ENCODE measurements at regions not wholly inside any gene's neighbourhood (a gene's known extent, or its start where the extent isn't known, plus 50 kb on each side); places are given as distances from the start of the nearest gene placed in this dataset.

- no peak for TF ChIP-seq POLR2AphosphoS5 (IDR thresholded peaks at IDR 0.05; ENCODE audit: borderline replicate concordance, low read depth, low read length)
- TF ChIP-seq FOXP2 (optimal IDR thresholded peaks at IDR 0.05; ENCODE audit: control extremely low read depth, extremely low read length, insufficient read depth) = no peak
- no peak for TF ChIP-seq EZH2 (IDR thresholded peaks at IDR 0.05)
- Histone ChIP-seq H3K36me3 (ENCODE audit: insufficient read depth, low read length) (no peaks in the 10 kb centered on the region), H3K9me3 (ENCODE audit: low read depth, low read length) (no peaks in the 10 kb centered on the region), H3K4me3 (no peak overlapping the region), H3K27ac (no peak overlapping the region), H3K9ac (ENCODE audit: insufficient read length) (no peak overlapping the region)
- DNase-seq (ENCODE audit: low read depth, low spot score) = no peak
Measured at GRCh38 chr4:119697887-119698393, 69.3 kb upstream of the PDE5A start.

GRCh38 chr4:119696963-119697362 lies 68.4 kb upstream of the PDE5A start:
- no peaks in the 10 kb centered on the region for H3K9me3 ChIP-seq (ENCODE audit: low read depth, low read length)
- TF ChIP-seq FOXP2 (optimal IDR thresholded peaks at IDR 0.05; ENCODE audit: control extremely low read depth, extremely low read length, insufficient read depth) (no peak), EZH2 (IDR thresholded peaks at IDR 0.05) (no peak), POLR2AphosphoS5 (IDR thresholded peaks at IDR 0.05; ENCODE audit: borderline replicate concordance, low read depth, low read length) (no peak)
- H3K9ac ChIP-seq (ENCODE audit: insufficient read length) = no peak overlapping the region
- no peak overlapping the region for H3K27ac ChIP-seq
- DNase-seq (ENCODE audit: low read depth, low spot score) = no peak
- no peaks in the 10 kb centered on the region for H3K36me3 ChIP-seq (ENCODE audit: insufficient read depth, low read length)
- H3K4me3 ChIP-seq = no peak overlapping the region

- no peak for DNase-seq (ENCODE audit: low read depth, low spot score)
- Histone ChIP-seq H3K27ac (no peak overlapping the region), H3K9ac (ENCODE audit: insufficient read length) (no peak overlapping the region), H3K4me3 (no peak overlapping the region), H3K36me3 (ENCODE audit: insufficient read depth, low read length) (no peaks in the 10 kb centered on the region), H3K9me3 (ENCODE audit: low read depth, low read length) (no peaks in the 10 kb centered on the region)
- TF ChIP-seq POLR2AphosphoS5 (IDR thresholded peaks at IDR 0.05; ENCODE audit: borderline replicate concordance, low read depth, low read length) = no peak
- no peak for TF ChIP-seq FOXP2 (optimal IDR thresholded peaks at IDR 0.05; ENCODE audit: control extremely low read depth, extremely low read length, insufficient read depth)
- TF ChIP-seq EZH2 (IDR thresholded peaks at IDR 0.05) = no peak
Measured at GRCh38 chr4:119695216-119695615, 66.6 kb upstream of the PDE5A start.

GRCh38 chr4:119693126-119693525 lies 64.5 kb upstream of the PDE5A start:
- no peak for TF ChIP-seq EZH2 (IDR thresholded peaks at IDR 0.05)
- TF ChIP-seq POLR2AphosphoS5 (IDR thresholded peaks at IDR 0.05; ENCODE audit: borderline replicate concordance, low read depth, low read length) = no peak
- no peak for TF ChIP-seq FOXP2 (optimal IDR thresholded peaks at IDR 0.05; ENCODE audit: control extremely low read depth, extremely low read length, insufficient read depth)
- no peaks in the 10 kb centered on the region for H3K9me3 ChIP-seq (ENCODE audit: low read depth, low read length)
- H3K27ac ChIP-seq = no peak overlapping the region
- H3K36me3 ChIP-seq (ENCODE audit: insufficient read depth, low read length) = no peaks in the 10 kb centered on the region
- H3K9ac ChIP-seq (ENCODE audit: insufficient read length) = no peak overlapping the region
- no peak for DNase-seq (ENCODE audit: low read depth, low spot score)
- H3K4me3 ChIP-seq = no peak overlapping the region

GRCh38 chr4:119692001-119692400 lies 63.4 kb upstream of the PDE5A start:
- Histone ChIP-seq H3K27ac (no peak overlapping the region), H3K9ac (ENCODE audit: insufficient read length) (no peak overlapping the region)

GRCh38 chr4:119690871-119691270 lies 62.3 kb upstream of the PDE5A start:
- TF ChIP-seq POLR2AphosphoS5 (IDR thresholded peaks at IDR 0.05; ENCODE audit: borderline replicate concordance, low read depth, low read length) = no peak
- TF ChIP-seq FOXP2 (optimal IDR thresholded peaks at IDR 0.05; ENCODE audit: control extremely low read depth, extremely low read length, insufficient read depth) = no peak
- no peak for TF ChIP-seq EZH2 (IDR thresholded peaks at IDR 0.05)
- Histone ChIP-seq H3K9ac (ENCODE audit: insufficient read length) (no peak overlapping the region), H3K27ac (no peak overlapping the region), H3K4me3 (no peak overlapping the region), H3K9me3 (ENCODE audit: low read depth, low read length) (no peaks in the 10 kb centered on the region), H3K36me3 (ENCODE audit: insufficient read depth, low read length) (no peaks in the 10 kb centered on the region)
- no peak for DNase-seq (ENCODE audit: low read depth, low spot score)

More at GRCh38 chr4:119692001-119692400, 63.4 kb upstream of the PDE5A start:
- no peak for TF ChIP-seq POLR2AphosphoS5 (IDR thresholded peaks at IDR 0.05; ENCODE audit: borderline replicate concordance, low read depth, low read length)
- TF ChIP-seq EZH2 (IDR thresholded peaks at IDR 0.05) = no peak
- TF ChIP-seq FOXP2 (optimal IDR thresholded peaks at IDR 0.05; ENCODE audit: control extremely low read depth, extremely low read length, insufficient read depth) = no peak
- Histone ChIP-seq H3K36me3 (ENCODE audit: insufficient read depth, low read length) (no peaks in the 10 kb centered on the region), H3K4me3 (no peak overlapping the region), H3K9me3 (ENCODE audit: low read depth, low read length) (no peaks in the 10 kb centered on the region)
- DNase-seq (ENCODE audit: low read depth, low spot score) = no peak

GRCh38 chr4:119688446-119688845 lies 59.8 kb upstream of the PDE5A start:
- Histone ChIP-seq H3K4me3 (no peak overlapping the region), H3K36me3 (ENCODE audit: insufficient read depth, low read length) (no peaks in the 10 kb centered on the region), H3K9me3 (ENCODE audit: low read depth, low read length) (no peaks in the 10 kb centered on the region), H3K27ac (no peak overlapping the region), H3K9ac (ENCODE audit: insufficient read length) (no peak overlapping the region)
- TF ChIP-seq FOXP2 (optimal IDR thresholded peaks at IDR 0.05; ENCODE audit: control extremely low read depth, extremely low read length, insufficient read depth) (no peak), EZH2 (IDR thresholded peaks at IDR 0.05) (no peak), POLR2AphosphoS5 (IDR thresholded peaks at IDR 0.05; ENCODE audit: borderline replicate concordance, low read depth, low read length) (no peak)
- no peak for DNase-seq (ENCODE audit: low read depth, low spot score)

- H3K9ac ChIP-seq (ENCODE audit: insufficient read length) = no peak overlapping the region
- no peaks in the 10 kb centered on the region for H3K36me3 ChIP-seq (ENCODE audit: insufficient read depth, low read length)
- H3K27ac ChIP-seq = no peak overlapping the region
- DNase-seq (ENCODE audit: low read depth, low spot score) = no peak
- TF ChIP-seq EZH2 (IDR thresholded peaks at IDR 0.05) = no peak
- no peak for TF ChIP-seq FOXP2 (optimal IDR thresholded peaks at IDR 0.05; ENCODE audit: control extremely low read depth, extremely low read length, insufficient read depth)
- no peak for TF ChIP-seq POLR2AphosphoS5 (IDR thresholded peaks at IDR 0.05; ENCODE audit: borderline replicate concordance, low read depth, low read length)
- no peak overlapping the region for H3K4me3 ChIP-seq
- no peaks in the 10 kb centered on the region for H3K9me3 ChIP-seq (ENCODE audit: low read depth, low read length)
Measured at GRCh38 chr4:119684463-119684862, 55.9 kb upstream of the PDE5A start.

GRCh38 chr4:119683518-119683917 lies 54.9 kb upstream of the PDE5A start:
- TF ChIP-seq EZH2 (IDR thresholded peaks at IDR 0.05) (no peak), POLR2AphosphoS5 (IDR thresholded peaks at IDR 0.05; ENCODE audit: borderline replicate concordance, low read depth, low read length) (no peak), FOXP2 (optimal IDR thresholded peaks at IDR 0.05; ENCODE audit: control extremely low read depth, extremely low read length, insufficient read depth) (no peak)

More at GRCh38 chr4:119683518-119683917, 54.9 kb upstream of the PDE5A start:
- Histone ChIP-seq H3K27ac (no peak overlapping the region), H3K4me3 (no peak overlapping the region), H3K9me3 (ENCODE audit: low read depth, low read length) (no peaks in the 10 kb centered on the region), H3K36me3 (ENCODE audit: insufficient read depth, low read length) (no peaks in the 10 kb centered on the region), H3K9ac (ENCODE audit: insufficient read length) (no peak overlapping the region)
- DNase-seq (ENCODE audit: low read depth, low spot score) = no peak
